Loucy (cell line): ENCODE measurements at regions not wholly inside any gene's neighbourhood (a gene's known extent, or its start where the extent isn't known, plus 50 kb on each side); places are given as distances from the start of the nearest gene placed in this dataset.

Source experiments
- CTCF ChIP-seq: fragments of 200-600 bp; sonication (generic); conservative IDR thresholded peaks from 2 replicates; pipeline ENCODE4 v1.5.1; 2014; ENCODE audit warnings: mild to moderate bottlenecking, antibody characterized with exemption, low read length
- EZH2phosphoT487 ChIP-seq: fragments of 200-600 bp; IDR thresholded peaks from 2 replicates; pipeline ENCODE4 v1.6.1; 2018; ENCODE audit warnings: antibody characterized with exemption, mild to moderate bottlenecking, moderate library complexity, borderline replicate concordance

DNA sequence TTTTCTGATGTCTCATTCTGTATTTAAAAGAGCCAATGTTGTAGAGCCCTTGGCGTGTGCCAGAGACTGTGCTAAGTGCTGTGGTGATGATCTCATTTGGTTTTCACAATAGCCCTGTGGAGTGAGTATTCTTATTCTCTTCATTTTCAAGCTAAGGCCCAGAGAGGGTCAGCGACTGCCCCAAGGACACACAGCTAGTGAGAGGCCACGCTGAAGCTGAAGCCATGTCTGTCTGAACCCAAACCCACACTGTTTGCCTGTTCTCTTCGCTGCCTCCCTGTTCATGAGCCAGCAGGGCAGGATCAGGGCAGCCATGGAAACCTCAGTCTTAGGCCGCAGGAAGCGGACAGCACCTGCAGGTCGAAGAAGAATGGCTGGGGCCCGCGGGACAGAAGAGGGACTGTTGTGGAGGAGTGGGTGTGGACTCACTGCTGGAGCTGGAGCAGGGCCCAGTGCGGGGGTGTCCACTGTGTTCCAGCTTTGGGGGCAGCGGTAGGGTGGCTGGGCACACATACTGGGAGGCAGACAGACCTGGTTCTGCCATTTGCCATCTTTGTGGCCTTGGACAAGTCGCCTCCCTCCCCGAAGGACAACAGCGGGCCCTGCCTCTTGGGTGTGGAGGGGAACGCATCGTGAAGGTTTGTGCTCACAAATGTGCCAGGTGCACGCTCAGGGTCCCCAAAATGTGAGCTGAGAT is 257.9 kb upstream of the MVB12B start:
- TF ChIP-seq CTCF (no peak), EZH2phosphoT487 (no peak)
